T-helper 2 cell treated with Interferon-gamma antibody and Interleukin-4, amounts not matched to agents 5 μg/mL and 100 μg/mL, for 36 hours (primary cell): ENCODE measurements at regions not wholly inside any gene's neighbourhood (a gene's known extent, or its start where the extent isn't known, plus 50 kb on each side); places are given as distances from the start of the nearest gene placed in this dataset.

Experiments
- DNase-seq: peaks from one replicate; pipeline ENCODE4 v3.0.0; 2021; ENCODE audit warnings: low spot score
- H3K27ac Mint-ChIP-seq: one replicate; pipeline ENCODE4 v1.8.0; 2021; ENCODE audit warnings: mild to moderate bottlenecking, mixed read lengths
- H3K27me3 Mint-ChIP-seq: one replicate; pipeline ENCODE4 v1.8.0; 2021; ENCODE audit warnings: low read depth, mixed read lengths
- H3K36me3 Mint-ChIP-seq: one replicate; pipeline ENCODE4 v1.8.0; 2021; ENCODE audit warnings: low read depth, mixed read lengths
- H3K4me1 Mint-ChIP-seq: one replicate; pipeline ENCODE4 v1.8.0; 2021; ENCODE audit warnings: low read depth, mixed read lengths
- H3K4me3 Mint-ChIP-seq: one replicate; pipeline ENCODE4 v1.8.0; 2022; ENCODE audit warnings: mild to moderate bottlenecking, moderate library complexity, mixed read lengths
- H3K9me3 Mint-ChIP-seq: one replicate; pipeline ENCODE4 v1.8.0; 2021; ENCODE audit warnings: mixed read lengths

- H3K27me3 Mint-ChIP-seq, result peaks cover 5% of the 10 kb centered on the region
- H3K4me1 Mint-ChIP-seq, result peaks cover 5% of the 10 kb centered on the region
- no peak overlapping the region for H3K27ac Mint-ChIP-seq
- H3K9me3 Mint-ChIP-seq, result no peaks in the 10 kb centered on the region
- H3K4me3 Mint-ChIP-seq, result no peak overlapping the region
- DNase-seq, result no peak
- H3K36me3 Mint-ChIP-seq, result no peaks in the 10 kb centered on the region
Measured at GRCh38 chr11:19398273-19398672, 157.5 kb upstream of the E2F8 start.

GRCh38 chr11:19395050-19395449, 154.3 kb upstream of the E2F8 start:
- Mint-ChIP-seq H3K36me3 (no peaks in the 10 kb centered on the region), H3K27ac (no peak overlapping the region), H3K9me3 (no peaks in the 10 kb centered on the region), H3K4me3 (no peak overlapping the region), H3K4me1 (peaks cover 5% of the 10 kb centered on the region), H3K27me3 (peaks cover 3% of the 10 kb centered on the region)
- no peak for DNase-seq

- H3K9me3 Mint-ChIP-seq, result no peaks in the 10 kb centered on the region
- H3K27me3 Mint-ChIP-seq, result peaks cover 3% of the 10 kb centered on the region
- H3K27ac Mint-ChIP-seq, result no peak overlapping the region
- DNase-seq, result peak; percentile 8
- peaks cover 5% of the 10 kb centered on the region for H3K4me1 Mint-ChIP-seq
- no peak overlapping the region for H3K4me3 Mint-ChIP-seq
- no peaks in the 10 kb centered on the region for H3K36me3 Mint-ChIP-seq
Measured at GRCh38 chr11:19394525-19395016, 153.8 kb upstream of the E2F8 start.

- DNase-seq, result no peak
- Mint-ChIP-seq H3K27ac (no peak overlapping the region), H3K9me3 (no peaks in the 10 kb centered on the region), H3K27me3 (peaks cover 3% of the 10 kb centered on the region), H3K4me1 (peaks cover 5% of the 10 kb centered on the region), H3K36me3 (no peaks in the 10 kb centered on the region), H3K4me3 (no peak overlapping the region)
Measured at GRCh38 chr11:19393941-19394340, 153.2 kb upstream of the E2F8 start.

- Mint-ChIP-seq H3K27ac (no peak overlapping the region), H3K9me3 (no peaks in the 10 kb centered on the region), H3K36me3 (no peaks in the 10 kb centered on the region), H3K4me3 (no peak overlapping the region), H3K27me3 (peaks cover 3% of the 10 kb centered on the region), H3K4me1 (peaks cover 5% of the 10 kb centered on the region)
- no peak for DNase-seq
Measured at GRCh38 chr11:19392847-19393518, 152.2 kb upstream of the E2F8 start.

GRCh38 chr11:19392321-19392720, 151.6 kb upstream of the E2F8 start:
- H3K9me3 Mint-ChIP-seq, result no peaks in the 10 kb centered on the region
- H3K27me3 Mint-ChIP-seq, result peaks cover 3% of the 10 kb centered on the region
- no peak overlapping the region for H3K4me3 Mint-ChIP-seq
- DNase-seq, result no peak
- H3K27ac Mint-ChIP-seq, result no peak overlapping the region
- no peaks in the 10 kb centered on the region for H3K36me3 Mint-ChIP-seq
- peaks cover 5% of the 10 kb centered on the region for H3K4me1 Mint-ChIP-seq

- Mint-ChIP-seq H3K4me3 (no peak overlapping the region), H3K9me3 (no peaks in the 10 kb centered on the region), H3K27ac (no peak overlapping the region), H3K4me1 (peaks cover 5% of the 10 kb centered on the region), H3K36me3 (no peaks in the 10 kb centered on the region), H3K27me3 (peaks cover 3% of the 10 kb centered on the region)
- DNase-seq, result no peak
Measured at GRCh38 chr11:19391652-19392051, 150.9 kb upstream of the E2F8 start.

- H3K36me3 Mint-ChIP-seq, result no peaks in the 10 kb centered on the region
- no peak for DNase-seq
- no peak overlapping the region for H3K4me3 Mint-ChIP-seq
- peaks cover 5% of the 10 kb centered on the region for H3K4me1 Mint-ChIP-seq
- H3K27me3 Mint-ChIP-seq, result peaks cover 2% of the 10 kb centered on the region
- H3K27ac Mint-ChIP-seq, result no peak overlapping the region
- H3K9me3 Mint-ChIP-seq, result no peaks in the 10 kb centered on the region
Measured at GRCh38 chr11:19391026-19391425, 150.3 kb upstream of the E2F8 start.

- peaks cover 2% of the 10 kb centered on the region for H3K27me3 Mint-ChIP-seq
- no peak overlapping the region for H3K27ac Mint-ChIP-seq
- H3K9me3 Mint-ChIP-seq, result no peaks in the 10 kb centered on the region
- H3K4me3 Mint-ChIP-seq, result no peak overlapping the region
- no peak for DNase-seq
- peaks cover 5% of the 10 kb centered on the region for H3K4me1 Mint-ChIP-seq
- H3K36me3 Mint-ChIP-seq, result no peaks in the 10 kb centered on the region
Measured at GRCh38 chr11:19389787-19390303, 149.1 kb upstream of the E2F8 start.

GRCh38 chr11:19382131-19382611, 141.4 kb upstream of the E2F8 start:
- Mint-ChIP-seq H3K27ac (no peak overlapping the region), H3K4me3 (no peak overlapping the region), H3K4me1 (no peaks in the 10 kb centered on the region), H3K9me3 (no peaks in the 10 kb centered on the region), H3K27me3 (peaks cover 5% of the 10 kb centered on the region), H3K36me3 (no peaks in the 10 kb centered on the region)
- DNase-seq, result no peak

- Mint-ChIP-seq H3K36me3 (no peaks in the 10 kb centered on the region), H3K4me1 (no peaks in the 10 kb centered on the region), H3K27me3 (peaks cover 4% of the 10 kb centered on the region), H3K9me3 (no peaks in the 10 kb centered on the region), H3K4me3 (no peak overlapping the region), H3K27ac (no peak overlapping the region)
- DNase-seq, result no peak
Measured at GRCh38 chr11:19380375-19380774, 139.6 kb upstream of the E2F8 start.

- no peak overlapping the region for H3K4me3 Mint-ChIP-seq
- H3K27ac Mint-ChIP-seq, result no peak overlapping the region
- DNase-seq, result no peak
- H3K27me3 Mint-ChIP-seq, result peaks cover 4% of the 10 kb centered on the region
- H3K4me1 Mint-ChIP-seq, result no peaks in the 10 kb centered on the region
- H3K36me3 Mint-ChIP-seq, result no peaks in the 10 kb centered on the region
- H3K9me3 Mint-ChIP-seq, result no peaks in the 10 kb centered on the region
Measured at GRCh38 chr11:19379465-19379864, 138.7 kb upstream of the E2F8 start.

GRCh38 chr11:19378814-19379213, 138.1 kb upstream of the E2F8 start:
- no peak overlapping the region for H3K4me3 Mint-ChIP-seq
- no peaks in the 10 kb centered on the region for H3K36me3 Mint-ChIP-seq
- H3K27ac Mint-ChIP-seq, result no peak overlapping the region
- H3K27me3 Mint-ChIP-seq, result peaks cover 4% of the 10 kb centered on the region
- H3K4me1 Mint-ChIP-seq, result no peaks in the 10 kb centered on the region
- DNase-seq, result no peak
- H3K9me3 Mint-ChIP-seq, result no peaks in the 10 kb centered on the region

GRCh38 chr11:19377881-19378280, 137.1 kb upstream of the E2F8 start:
- Mint-ChIP-seq H3K4me3 (no peak overlapping the region), H3K4me1 (no peaks in the 10 kb centered on the region), H3K27ac (no peak overlapping the region), H3K9me3 (no peaks in the 10 kb centered on the region), H3K36me3 (no peaks in the 10 kb centered on the region), H3K27me3 (peaks cover 4% of the 10 kb centered on the region)
- DNase-seq, result no peak

GRCh38 chr11:19375440-19375839, 134.7 kb upstream of the E2F8 start:
- Mint-ChIP-seq H3K27ac (no peak overlapping the region), H3K4me1 (no peaks in the 10 kb centered on the region), H3K4me3 (no peak overlapping the region), H3K9me3 (no peaks in the 10 kb centered on the region), H3K27me3 (peaks cover 4% of the 10 kb centered on the region), H3K36me3 (no peaks in the 10 kb centered on the region)
- no peak for DNase-seq
